Right cardiac atrium (tissue), 5 donors: ENCODE measurements at regions not wholly inside any gene's neighbourhood (a gene's known extent, or its start where the extent isn't known, plus 50 kb on each side); places are given as distances from the start of the nearest gene placed in this dataset.

Experiments
- ATAC-seq, 2 donors: fragments of 200-7000 bp; cut with Tn5 transposase; one replicate each; pipeline versions ENCODE4 v1.8.0 to v1.9.1; 2020; ENCODE audit warnings: moderate library complexity in 2 of 2, mild to moderate bottlenecking in 1 of 2
- DNase-seq, 3 donors: peaks; one replicate each; pipeline ENCODE4 v3.0.0-alpha.2; 2020
- H3K27ac ChIP-seq: one replicate; pipeline ENCODE4 v1.5.1; 2013; ENCODE audit warnings: mild to moderate bottlenecking, low read length, control low read depth, moderate library complexity
- H3K27me3 ChIP-seq: one replicate; pipeline ENCODE4 v1.6.1; 2013; ENCODE audit not compliant: control insufficient read depth, insufficient read depth
- H3K4me1 ChIP-seq: one replicate; pipeline ENCODE4 v1.6.1; 2013; ENCODE audit warnings: low read length; ENCODE audit not compliant: control insufficient read depth, insufficient read depth
- H3K4me3 ChIP-seq: one replicate; pipeline ENCODE4 v1.5.1; 2013; ENCODE audit warnings: low read length, control low read depth
- H3K9me3 ChIP-seq: one replicate; pipeline ENCODE4 v1.6.1; 2013; ENCODE audit warnings: low read length; ENCODE audit not compliant: control insufficient read depth
- WGBS: extraction: QIAGEN DNeasy Blood & Tissue Kit; methylation state at CpG from one replicate; pipeline ENCODE4 v1.1.7; 2013; 5-methylcytosine and 5-hydroxymethylcytosine counted together
- intact Hi-C, 4 donors: fragments of 100-400 bp; cut with DNase I; formaldehyde crosslinking; loops; one replicate each; pipeline versions ENCODE4 v1.11.0 to v1.14.0; 2022 to 2023
- donor health status: healthy with polysubstance abuse.
- donor health status: DM: no; HTN: yes; CAD: no.
- donor health status: DM: no; HTN: no; CAD: no.
- donor health status: DM: no; HTN: yes; CAD: no; lungs with severe emphysema.
- donor health status: DM: yes; HTN: yes; CAD: no.

DNA sequence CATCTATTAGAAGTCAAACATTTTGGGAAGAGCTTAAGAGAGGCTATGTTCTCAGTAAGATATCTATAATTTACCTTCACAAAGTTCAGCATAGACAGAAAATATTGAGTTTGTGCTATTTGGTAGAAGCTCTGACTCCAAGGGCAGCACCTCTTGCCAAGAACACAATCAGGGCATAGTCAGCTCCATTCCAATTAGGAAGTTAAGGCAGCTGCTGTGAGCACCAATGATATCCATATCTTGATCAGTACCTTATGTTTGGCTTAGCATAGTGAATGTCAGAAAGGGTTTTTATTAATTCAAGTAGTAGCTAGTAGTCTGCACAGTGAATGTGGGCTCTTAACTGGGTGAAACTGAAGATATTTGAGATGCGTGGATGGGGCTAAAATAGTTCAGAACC, 86.4 kb upstream of the SPRED2 start:
- H3K27me3 ChIP-seq, result no peaks in the 10 kb centered on the region
- H3K4me3 ChIP-seq, result no peak overlapping the region
- ATAC-seq (no peak), DNase-seq (no peak)
- WGBS, result 97% methylated on average over 1 of the region's 1 CpG
- H3K9me3 ChIP-seq, result no peaks in the 10 kb centered on the region
- no peaks in the 10 kb centered on the region for H3K4me1 ChIP-seq
- intact Hi-C loops, result no loop called here
- no peak overlapping the region for H3K27ac ChIP-seq

DNA sequence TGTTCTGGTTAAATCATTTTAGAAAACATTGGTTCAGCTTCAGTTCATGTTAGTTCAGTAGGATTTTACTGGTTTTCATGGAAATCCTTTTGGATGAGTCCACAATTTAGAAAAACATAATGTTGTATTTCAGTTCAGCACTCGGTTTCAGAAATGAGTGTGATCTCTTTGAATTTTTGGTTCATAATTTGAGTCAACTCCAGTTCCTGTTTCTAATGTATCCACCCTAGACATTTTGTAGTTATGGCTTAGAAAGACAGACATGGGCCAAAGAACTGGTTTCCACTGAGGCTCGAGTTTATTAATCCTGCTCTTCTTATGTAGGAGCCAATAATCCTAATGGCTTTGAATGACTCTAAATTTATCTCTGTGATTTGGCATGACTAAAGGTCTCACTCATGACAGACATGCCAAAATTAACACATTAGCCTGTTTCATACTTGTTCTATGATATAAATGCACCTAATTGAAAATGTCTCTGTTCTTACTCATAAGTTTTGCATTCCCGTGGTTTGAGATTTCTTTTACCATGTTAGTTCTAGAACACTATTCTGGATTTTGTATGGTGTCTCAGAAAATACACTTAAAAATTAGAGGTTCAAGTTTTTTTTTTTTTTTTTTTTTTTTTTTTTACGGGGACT, 82.3 kb upstream of the SPRED2 start:
- Histone ChIP-seq H3K27me3 (no peaks in the 10 kb centered on the region), H3K4me3 (no peak overlapping the region), H3K4me1 (no peaks in the 10 kb centered on the region), H3K27ac (no peak overlapping the region), H3K9me3 (no peaks in the 10 kb centered on the region)
- WGBS, result 73% methylated on average over 4 of the region's 4 CpGs
- intact Hi-C loops, result no loop called here
- ATAC-seq (no peak), DNase-seq (no peak)

DNA sequence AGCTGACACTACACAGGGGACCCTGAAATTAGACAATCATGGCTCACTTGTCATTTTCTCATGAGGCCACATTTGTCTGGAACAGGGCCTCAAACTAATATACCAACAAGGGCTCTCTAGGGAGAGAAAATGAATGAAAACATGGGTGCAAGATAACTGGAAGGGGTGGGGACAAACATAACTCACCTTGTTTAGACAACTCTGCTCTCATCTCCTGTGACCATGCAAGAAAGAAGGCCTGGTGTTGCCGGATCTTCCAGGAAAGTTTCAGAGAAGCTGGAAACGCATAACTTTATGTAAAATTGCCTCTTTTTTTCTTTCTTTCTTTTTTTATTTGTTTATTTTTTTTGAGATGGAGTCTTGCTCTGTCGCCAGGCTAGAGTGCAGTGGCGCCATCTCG, 80.4 kb upstream of the SPRED2 start:
- Histone ChIP-seq H3K27ac (no peak overlapping the region), H3K4me1 (no peaks in the 10 kb centered on the region), H3K27me3 (no peaks in the 10 kb centered on the region), H3K4me3 (no peak overlapping the region), H3K9me3 (no peaks in the 10 kb centered on the region)
- DNase-seq, result no peak
- ATAC-seq, result no peak
- intact Hi-C loops, result no loop called here
- 96% methylated on average over 5 of the region's 5 CpGs for WGBS

DNA sequence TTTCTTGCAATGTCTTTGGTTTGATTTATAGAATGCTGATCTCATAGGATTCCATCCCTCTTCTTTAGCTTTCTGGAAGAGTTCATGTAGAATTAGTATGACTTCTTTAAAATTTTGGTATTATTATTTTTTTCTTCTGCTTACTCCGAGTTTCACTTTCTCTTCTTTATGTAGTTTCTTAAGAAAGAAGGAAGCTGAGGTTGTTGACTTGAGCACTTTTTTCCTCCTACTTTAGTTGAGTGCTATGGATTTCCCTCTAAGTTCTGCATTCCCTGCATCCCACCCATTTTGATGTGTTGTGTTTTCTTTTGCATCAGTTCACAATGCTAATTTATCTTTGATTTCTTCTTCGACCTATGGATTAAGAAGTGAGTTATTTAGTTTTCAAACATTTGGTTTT, 78.9 kb upstream of the SPRED2 start:
- ATAC-seq (no peak), DNase-seq (no peak)
- H3K27me3 ChIP-seq, result no peaks in the 10 kb centered on the region
- H3K4me3 ChIP-seq, result no peak overlapping the region
- no peaks in the 10 kb centered on the region for H3K4me1 ChIP-seq
- intact Hi-C loops, result no loop called here
- WGBS, result 80% methylated on average over 2 of the region's 2 CpGs
- no peak overlapping the region for H3K27ac ChIP-seq
- H3K9me3 ChIP-seq, result no peaks in the 10 kb centered on the region

GRCh38 chr2:65508225-65508624, 75.8 kb upstream of the SPRED2 start:
- WGBS, result 97% methylated on average over 1 of the region's 1 CpG
- no peaks in the 10 kb centered on the region for H3K4me1 ChIP-seq
- H3K4me3 ChIP-seq, result no peak overlapping the region
- H3K9me3 ChIP-seq, result no peaks in the 10 kb centered on the region
- ATAC-seq, result no peak
- intact Hi-C loops, result no loop called here
- H3K27me3 ChIP-seq, result no peaks in the 10 kb centered on the region
- no peak overlapping the region for H3K27ac ChIP-seq
- no peak for DNase-seq

GRCh38 chr2:65507102-65508069, 75.0 kb upstream of the SPRED2 start:
- DNase-seq, result no peak
- no peaks in the 10 kb centered on the region for H3K27me3 ChIP-seq
- intact Hi-C loops, result no loop called here
- H3K4me3 ChIP-seq, result no peak overlapping the region
- ATAC-seq, result no peak
- no peaks in the 10 kb centered on the region for H3K9me3 ChIP-seq
- no peak overlapping the region for H3K27ac ChIP-seq
- H3K4me1 ChIP-seq, result no peaks in the 10 kb centered on the region
- WGBS, result 85% methylated on average over 10 of the region's 10 CpGs

DNA sequence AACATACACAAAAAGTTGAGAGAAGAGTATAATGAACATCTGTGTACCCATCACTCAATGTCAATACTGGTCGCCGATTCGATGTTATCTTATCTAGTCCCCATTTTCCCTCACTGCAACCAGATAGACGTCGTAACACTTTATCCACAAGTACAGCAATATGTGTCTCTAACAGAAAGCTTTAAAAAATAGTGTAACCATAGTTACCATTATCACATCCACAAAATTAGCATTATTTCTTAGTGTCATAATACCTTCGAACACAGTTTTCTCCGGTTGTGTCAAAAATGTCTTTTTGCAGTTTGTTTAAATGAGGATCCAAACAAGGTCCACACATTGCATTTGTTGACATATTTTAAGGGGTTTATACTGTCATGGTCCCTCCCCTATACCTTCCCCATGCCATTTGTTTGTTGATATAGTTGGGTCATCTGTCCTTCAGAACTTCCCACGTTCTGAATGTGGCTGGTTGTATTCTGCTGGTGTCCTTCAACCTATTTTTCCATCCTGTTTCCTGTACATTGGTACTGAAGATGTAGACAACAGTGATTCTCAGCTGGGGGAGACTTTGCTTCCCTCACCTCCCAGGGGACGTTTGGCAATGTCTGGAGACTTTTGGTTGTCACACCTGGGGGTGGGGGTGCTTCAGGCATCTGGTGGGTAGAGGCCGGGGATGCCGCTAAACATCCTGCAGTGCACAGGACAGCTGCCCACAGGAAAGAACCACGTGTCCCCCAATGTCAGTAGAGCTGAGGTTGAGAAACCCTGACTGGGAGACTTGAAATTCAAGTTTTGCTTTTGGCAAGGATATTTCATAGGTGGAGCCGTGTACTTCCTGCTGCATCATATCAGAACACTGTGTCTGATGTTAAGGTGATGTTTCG, 72.7 kb upstream of the SPRED2 start:
- no peak overlapping the region for H3K4me3 ChIP-seq
- H3K27ac ChIP-seq, result no peak overlapping the region
- DNase-seq (no peak), ATAC-seq (peak in 1 of 2 donors; percentile 58)
- intact Hi-C loops, result no loop called here
- H3K4me1 ChIP-seq, result no peaks in the 10 kb centered on the region
- no peaks in the 10 kb centered on the region for H3K9me3 ChIP-seq
- no peaks in the 10 kb centered on the region for H3K27me3 ChIP-seq
- WGBS, result 52% methylated on average over 14 of the region's 14 CpGs

- Histone ChIP-seq H3K9me3 (no peaks in the 10 kb centered on the region), H3K27me3 (no peaks in the 10 kb centered on the region), H3K27ac (no peak overlapping the region), H3K4me3 (no peak overlapping the region), H3K4me1 (no peaks in the 10 kb centered on the region)
- ATAC-seq (no peak), DNase-seq (no peak)
- WGBS, result 87% methylated on average over 6 of the region's 6 CpGs
- intact Hi-C loops, result no loop called here
These were observed 71.8 kb upstream of the SPRED2 start for GRCh38 chr2:65504201-65504600.

DNA sequence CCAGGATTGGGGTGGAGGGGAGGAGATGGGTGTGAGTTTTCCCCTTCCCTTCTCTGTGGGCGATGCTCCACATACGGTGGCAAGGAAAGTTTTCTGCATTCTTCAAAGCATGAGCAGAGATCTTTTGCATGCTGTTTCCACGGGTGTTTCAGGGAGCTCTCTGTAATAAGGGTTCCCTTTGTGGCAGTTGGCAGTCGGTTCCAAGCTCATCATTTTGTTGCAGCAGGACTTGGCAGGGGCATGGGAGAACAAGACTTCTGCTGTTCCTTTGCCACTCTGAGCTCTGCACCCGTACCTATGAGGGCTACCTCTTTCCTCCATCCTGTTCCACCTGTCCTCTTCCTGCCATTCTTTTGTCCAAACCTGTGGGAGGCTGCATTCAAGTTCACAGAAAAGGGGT, 71.3 kb upstream of the SPRED2 start:
- 74% methylated on average over 5 of the region's 5 CpGs for WGBS
- DNase-seq, result no peak
- no peak overlapping the region for H3K27ac ChIP-seq
- no peaks in the 10 kb centered on the region for H3K27me3 ChIP-seq
- H3K4me3 ChIP-seq, result no peak overlapping the region
- no peaks in the 10 kb centered on the region for H3K4me1 ChIP-seq
- no peaks in the 10 kb centered on the region for H3K9me3 ChIP-seq
- intact Hi-C loops, result no loop called here
- ATAC-seq, result no peak

DNA sequence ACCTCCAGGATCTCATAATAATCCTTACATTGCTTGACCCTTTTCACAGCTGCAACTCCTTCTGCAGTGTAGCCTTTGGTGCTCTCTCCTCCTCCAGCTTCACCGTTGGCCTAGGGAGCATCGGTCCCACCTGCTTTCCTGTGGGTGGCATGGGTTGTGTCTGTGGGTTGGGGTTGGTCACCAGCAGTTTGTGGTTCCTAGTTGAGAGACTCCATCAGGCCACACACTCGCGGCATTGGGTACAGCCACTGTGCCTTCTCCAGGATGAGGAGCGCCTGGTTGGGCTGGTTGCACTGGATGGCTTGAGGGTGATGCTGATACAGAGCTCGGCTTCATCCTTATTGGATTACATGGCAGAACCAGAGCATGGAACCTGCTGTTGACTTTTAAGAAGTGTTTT, 69.4 kb upstream of the SPRED2 start:
- H3K27me3 ChIP-seq, result no peaks in the 10 kb centered on the region
- intact Hi-C loops, result no loop called here
- no peak for ATAC-seq
- H3K4me3 ChIP-seq, result no peak overlapping the region
- no peaks in the 10 kb centered on the region for H3K9me3 ChIP-seq
- no peak for DNase-seq
- H3K4me1 ChIP-seq, result no peaks in the 10 kb centered on the region
- H3K27ac ChIP-seq, result no peak overlapping the region
- 96% methylated on average over 6 of the region's 6 CpGs for WGBS

DNA sequence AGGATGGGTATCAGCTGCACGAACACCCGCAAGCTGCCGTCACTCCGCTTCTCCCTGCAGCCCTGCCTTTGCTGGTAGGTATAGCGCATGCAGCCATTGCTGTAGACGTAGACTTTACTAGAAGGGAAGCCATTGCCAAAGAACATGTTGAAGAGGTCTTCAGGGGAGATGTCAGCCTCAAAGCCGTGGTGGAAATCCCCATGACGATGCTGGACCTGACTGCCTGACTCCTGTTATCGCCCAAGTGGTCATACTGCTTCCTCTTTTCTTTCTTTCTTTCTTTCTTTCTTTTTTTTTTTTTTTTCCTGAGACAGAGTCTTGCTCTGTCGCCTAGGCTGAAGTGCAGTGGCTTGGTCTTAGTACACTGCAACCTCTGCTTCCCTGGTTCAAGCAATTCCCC, 68.7 kb upstream of the SPRED2 start:
- no peak for DNase-seq
- Histone ChIP-seq H3K4me1 (no peaks in the 10 kb centered on the region), H3K4me3 (no peak overlapping the region), H3K9me3 (no peaks in the 10 kb centered on the region), H3K27me3 (no peaks in the 10 kb centered on the region), H3K27ac (no peak overlapping the region)
- ATAC-seq, result no peak
- WGBS, result 94% methylated on average over 10 of the region's 10 CpGs
- intact Hi-C loops, result no loop called here
